Inflammatory macrophage treated with lipopolysaccharide for 4 hours (primary cell): ENCODE measurements at regions not wholly inside any gene's neighbourhood (a gene's known extent, or its start where the extent isn't known, plus 50 kb on each side); places are given as distances from the start of the nearest gene placed in this dataset.
"Not testable (repeated sequence)": the region's sequence is repeated elsewhere in the genome, so short reads cannot be mapped to it uniquely, and the experiment has no call there.

ENCODE experiments used
- DNase-seq: peaks from one replicate; pipeline ENCODE4 v3.0.0-alpha.2; 2020

- no peak for DNase-seq
Measured at GRCh38 chr7:12007576-12007975, 175.6 kb upstream of the THSD7A start.

- no peak for DNase-seq
Measured at GRCh38 chr7:12013983-12014382, 182.0 kb upstream of the THSD7A start.

GRCh38 chr7:12016439-12016838 lies 184.4 kb upstream of the THSD7A start:
- no peak for DNase-seq

GRCh38 chr7:12017046-12017445 lies 185.0 kb upstream of the THSD7A start:
- no peak for DNase-seq

GRCh38 chr7:12022011-12022410 lies 189.1 kb upstream of the TMEM106B start:
- DNase-seq: not testable (repeated sequence)

GRCh38 chr7:12025246-12025645 lies 185.8 kb upstream of the TMEM106B start:
- no peak for DNase-seq

GRCh38 chr7:12028508-12028907 lies 182.6 kb upstream of the TMEM106B start:
- DNase-seq: no peak

GRCh38 chr7:12030116-12030515 lies 181.0 kb upstream of the TMEM106B start:
- DNase-seq: no peak

- DNase-seq: no peak
Measured at GRCh38 chr7:12031186-12031585, 179.9 kb upstream of the TMEM106B start.

- DNase-seq: no peak
Measured at GRCh38 chr7:12031638-12032037, 179.5 kb upstream of the TMEM106B start.

- no peak for DNase-seq
Measured at GRCh38 chr7:12032146-12032545, 178.9 kb upstream of the TMEM106B start.

GRCh38 chr7:12043457-12043856 lies 167.6 kb upstream of the TMEM106B start:
- not testable (repeated sequence) for DNase-seq

- DNase-seq: no peak
Measured at GRCh38 chr7:12052211-12052610, 158.9 kb upstream of the TMEM106B start.

GRCh38 chr7:12053561-12053960 lies 157.5 kb upstream of the TMEM106B start:
- DNase-seq: no peak

GRCh38 chr7:12054830-12055229 lies 156.3 kb upstream of the TMEM106B start:
- no peak for DNase-seq

- no peak for DNase-seq
Measured at GRCh38 chr7:12056381-12056780, 154.7 kb upstream of the TMEM106B start.

- no peak for DNase-seq
Measured at GRCh38 chr7:12056977-12057376, 154.1 kb upstream of the TMEM106B start.

GRCh38 chr7:12062062-12062461 lies 149.0 kb upstream of the TMEM106B start:
- DNase-seq: no peak

GRCh38 chr7:12064586-12065127 lies 146.4 kb upstream of the TMEM106B start:
- DNase-seq: no peak

- DNase-seq: no peak
Measured at GRCh38 chr7:12066004-12066403, 145.1 kb upstream of the TMEM106B start.

GRCh38 chr7:12066521-12066920 lies 144.6 kb upstream of the TMEM106B start:
- peak; percentile 73 for DNase-seq

- DNase-seq: peak; percentile 54
Measured at GRCh38 chr7:12067156-12067831, 143.8 kb upstream of the TMEM106B start.

- DNase-seq: no peak
Measured at GRCh38 chr7:12069757-12070156, 141.3 kb upstream of the TMEM106B start.

- DNase-seq: no peak
Measured at GRCh38 chr7:12074889-12075288, 136.2 kb upstream of the TMEM106B start.

GRCh38 chr7:12080006-12080405 lies 131.1 kb upstream of the TMEM106B start:
- DNase-seq: no peak
